ENCODE measurements at regions not wholly inside any gene's neighbourhood (a gene's known extent, or its start where the extent isn't known, plus 50 kb on each side); places are given as distances from the start of the nearest gene placed in this dataset.

DNA sequence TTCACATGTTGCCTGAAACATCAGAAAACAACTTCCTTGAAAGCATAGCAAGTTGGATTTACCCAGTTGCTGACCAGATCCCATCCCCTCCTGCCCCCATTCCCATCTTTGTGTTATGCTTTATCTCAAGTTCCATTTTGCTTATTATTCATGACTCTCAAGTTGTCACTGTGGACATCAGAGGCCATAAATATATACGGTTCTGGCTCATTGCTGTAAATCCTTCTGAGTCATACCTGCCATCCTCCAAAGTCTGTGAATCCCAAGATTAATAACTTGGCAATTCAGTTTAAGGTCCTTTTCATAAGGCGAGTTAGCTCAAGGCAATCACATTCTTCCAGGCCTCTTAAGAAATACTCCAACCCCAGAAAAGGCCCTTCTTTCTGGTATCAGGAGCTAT lies 126.2 kb upstream of the C2CD4B start:
- no peaks in the 10 kb centered on the region for H3K27me3 ChIP-seq (ENCODE audit: control insufficient read depth in 1 of 2, insufficient read depth in 2 of 2, low read length in 2 of 2)
- no peak overlapping the region for H3K4me3 ChIP-seq (ENCODE audit: low read length in 2 of 2)
- no peak overlapping the region for H3K9ac ChIP-seq (ENCODE audit: low read length in 2 of 2)
- H3K4me1 ChIP-seq (ENCODE audit: control insufficient read depth, insufficient read depth, low read length) = no peaks in the 10 kb centered on the region
- no peak overlapping the region for H3K27ac ChIP-seq (ENCODE audit: low read length)
- H3K36me3 ChIP-seq (ENCODE audit: control insufficient read depth in 2 of 2, insufficient read depth in 2 of 2, low read length in 2 of 2) = no peaks in the 10 kb centered on the region
- no peaks in the 10 kb centered on the region for H3K9me3 ChIP-seq (ENCODE audit: control insufficient read depth in 2 of 2, low read length in 2 of 2)

DNA sequence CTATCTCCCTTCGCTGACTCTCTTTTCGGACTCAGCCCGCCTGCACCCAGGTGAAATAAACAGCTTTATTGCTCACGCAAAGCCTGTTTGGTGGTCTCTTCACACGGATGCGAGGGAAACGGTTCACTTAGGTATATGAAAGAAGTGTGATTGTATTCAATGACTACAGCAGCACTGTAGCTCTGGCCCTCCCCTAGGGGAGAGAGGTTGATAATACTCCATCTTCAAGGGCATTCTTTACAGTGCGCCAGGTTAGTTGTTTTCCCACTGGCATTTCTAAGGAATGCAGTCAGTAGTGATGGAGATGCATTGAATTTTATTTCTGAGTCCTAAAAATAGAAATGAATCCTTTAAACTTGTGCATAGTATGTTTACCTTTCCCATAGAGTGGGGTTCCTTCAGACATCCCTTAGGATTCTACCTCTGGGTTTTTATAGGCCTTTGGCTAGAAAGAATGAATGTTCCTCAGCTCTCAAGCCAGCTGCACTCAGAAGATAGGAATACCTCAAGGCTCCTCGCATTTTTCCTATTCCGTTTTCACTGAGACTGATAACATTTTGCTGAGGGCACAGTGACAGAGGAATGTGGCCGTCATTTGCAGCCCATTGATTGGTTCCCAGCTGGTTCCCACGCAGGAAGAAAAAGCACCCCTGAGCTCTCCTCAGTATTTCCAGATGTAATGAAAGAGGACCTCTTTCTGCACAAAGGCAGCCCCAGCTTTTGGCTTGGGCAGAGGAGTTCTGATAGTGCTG lies 131.8 kb upstream of the C2CD4B start:
- H3K27me3 ChIP-seq (ENCODE audit: control insufficient read depth in 1 of 2, insufficient read depth in 2 of 2, low read length in 2 of 2) = no peaks in the 10 kb centered on the region
- H3K4me3 ChIP-seq (ENCODE audit: low read length in 2 of 2) = no peak overlapping the region

GRCh38 chr15:62297522-62297921 lies 132.4 kb upstream of the C2CD4B start:
- Histone ChIP-seq H3K36me3 (ENCODE audit: control insufficient read depth in 2 of 2, insufficient read depth in 2 of 2, low read length in 2 of 2) (no peaks in the 10 kb centered on the region), H3K27ac (ENCODE audit: low read length) (no peak overlapping the region), H3K27me3 (ENCODE audit: control insufficient read depth in 1 of 2, insufficient read depth in 2 of 2, low read length in 2 of 2) (no peaks in the 10 kb centered on the region), H3K9me3 (ENCODE audit: control insufficient read depth in 2 of 2, low read length in 2 of 2) (no peaks in the 10 kb centered on the region), H3K4me3 (ENCODE audit: low read length in 2 of 2) (no peak overlapping the region), H3K4me1 (ENCODE audit: control insufficient read depth, insufficient read depth, low read length) (no peaks in the 10 kb centered on the region), H3K9ac (ENCODE audit: low read length in 2 of 2) (no peak overlapping the region)

More for the DNA sequence above, 131.8 kb upstream of the C2CD4B start:
- no peak overlapping the region for H3K9ac ChIP-seq (ENCODE audit: low read length in 2 of 2)
- H3K27ac ChIP-seq (ENCODE audit: low read length) = no peak overlapping the region
- H3K4me1 ChIP-seq (ENCODE audit: control insufficient read depth, insufficient read depth, low read length) = no peaks in the 10 kb centered on the region
- H3K36me3 ChIP-seq (ENCODE audit: control insufficient read depth in 2 of 2, insufficient read depth in 2 of 2, low read length in 2 of 2) = no peaks in the 10 kb centered on the region
- H3K9me3 ChIP-seq (ENCODE audit: control insufficient read depth in 2 of 2, low read length in 2 of 2) = no peaks in the 10 kb centered on the region

GRCh38 chr15:62297933-62298332 lies 132.8 kb upstream of the C2CD4B start:
- Histone ChIP-seq H3K9ac (ENCODE audit: low read length in 2 of 2) (no peak overlapping the region), H3K27me3 (ENCODE audit: control insufficient read depth in 1 of 2, insufficient read depth in 2 of 2, low read length in 2 of 2) (no peaks in the 10 kb centered on the region), H3K9me3 (ENCODE audit: control insufficient read depth in 2 of 2, low read length in 2 of 2) (no peaks in the 10 kb centered on the region), H3K36me3 (ENCODE audit: control insufficient read depth in 2 of 2, insufficient read depth in 2 of 2, low read length in 2 of 2) (no peaks in the 10 kb centered on the region), H3K4me3 (ENCODE audit: low read length in 2 of 2) (no peak overlapping the region), H3K4me1 (ENCODE audit: control insufficient read depth, insufficient read depth, low read length) (no peaks in the 10 kb centered on the region), H3K27ac (ENCODE audit: low read length) (no peak overlapping the region)

DNA sequence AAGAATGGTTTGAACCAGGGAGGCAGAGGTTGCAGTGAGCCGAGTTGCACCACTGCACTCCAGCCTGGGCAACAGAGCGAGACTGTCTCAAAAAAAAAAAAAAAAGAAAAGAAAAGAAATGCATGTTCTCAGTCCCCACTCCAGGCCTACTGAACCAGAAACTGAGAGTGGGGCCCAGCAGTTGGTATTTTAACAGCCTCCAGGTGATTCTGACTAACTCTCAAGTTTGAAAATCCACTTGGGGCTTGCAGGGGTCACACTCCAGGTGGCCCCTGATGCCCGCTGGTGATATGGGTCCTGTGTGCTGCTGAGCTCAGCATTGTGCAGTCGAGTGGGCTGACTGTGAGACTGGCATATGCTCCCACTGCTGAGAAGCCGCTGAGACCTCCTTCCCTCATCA lies 133.7 kb upstream of the C2CD4B start:
- Histone ChIP-seq H3K4me1 (ENCODE audit: control insufficient read depth, insufficient read depth, low read length) (no peaks in the 10 kb centered on the region), H3K27ac (ENCODE audit: low read length) (no peak overlapping the region), H3K4me3 (ENCODE audit: low read length in 2 of 2) (no peak overlapping the region), H3K36me3 (ENCODE audit: control insufficient read depth in 2 of 2, insufficient read depth in 2 of 2, low read length in 2 of 2) (no peaks in the 10 kb centered on the region), H3K9me3 (ENCODE audit: control insufficient read depth in 2 of 2, low read length in 2 of 2) (no peaks in the 10 kb centered on the region), H3K27me3 (ENCODE audit: control insufficient read depth in 1 of 2, insufficient read depth in 2 of 2, low read length in 2 of 2) (no peaks in the 10 kb centered on the region), H3K9ac (ENCODE audit: low read length in 2 of 2) (no peak overlapping the region)

GRCh38 chr15:62299541-62299940 lies 134.5 kb upstream of the C2CD4B start:
- Histone ChIP-seq H3K27me3 (ENCODE audit: control insufficient read depth in 1 of 2, insufficient read depth in 2 of 2, low read length in 2 of 2) (no peaks in the 10 kb centered on the region), H3K36me3 (ENCODE audit: control insufficient read depth in 2 of 2, insufficient read depth in 2 of 2, low read length in 2 of 2) (no peaks in the 10 kb centered on the region), H3K9ac (ENCODE audit: low read length in 2 of 2) (no peak overlapping the region), H3K9me3 (ENCODE audit: control insufficient read depth in 2 of 2, low read length in 2 of 2) (no peaks in the 10 kb centered on the region), H3K4me1 (ENCODE audit: control insufficient read depth, insufficient read depth, low read length) (no peaks in the 10 kb centered on the region), H3K4me3 (ENCODE audit: low read length in 2 of 2) (no peak overlapping the region), H3K27ac (ENCODE audit: low read length) (no peak overlapping the region)

- no peak overlapping the region for H3K9ac ChIP-seq (ENCODE audit: low read length in 2 of 2)
- H3K4me3 ChIP-seq (ENCODE audit: low read length in 2 of 2) = no peak overlapping the region
- H3K27me3 ChIP-seq (ENCODE audit: control insufficient read depth in 1 of 2, insufficient read depth in 2 of 2, low read length in 2 of 2) = no peaks in the 10 kb centered on the region
- no peaks in the 10 kb centered on the region for H3K4me1 ChIP-seq (ENCODE audit: control insufficient read depth, insufficient read depth, low read length)
- H3K9me3 ChIP-seq (ENCODE audit: control insufficient read depth in 2 of 2, low read length in 2 of 2) = no peaks in the 10 kb centered on the region
- no peaks in the 10 kb centered on the region for H3K36me3 ChIP-seq (ENCODE audit: control insufficient read depth in 2 of 2, insufficient read depth in 2 of 2, low read length in 2 of 2)
- H3K27ac ChIP-seq (ENCODE audit: low read length) = no peak overlapping the region
Observed at GRCh38 chr15:62301993-62302675, 137.0 kb upstream of the C2CD4B start.

GRCh38 chr15:62306851-62307504 lies 141.9 kb upstream of the C2CD4B start:
- Histone ChIP-seq H3K4me1 (ENCODE audit: control insufficient read depth, insufficient read depth, low read length) (no peaks in the 10 kb centered on the region), H3K27me3 (ENCODE audit: control insufficient read depth in 1 of 2, insufficient read depth in 2 of 2, low read length in 2 of 2) (peaks cover 2% of the 10 kb centered on the region in 2 donors), H3K4me3 (ENCODE audit: low read length in 2 of 2) (no peak overlapping the region), H3K27ac (ENCODE audit: low read length) (no peak overlapping the region), H3K9me3 (ENCODE audit: control insufficient read depth in 2 of 2, low read length in 2 of 2) (no peaks in the 10 kb centered on the region), H3K9ac (ENCODE audit: low read length in 2 of 2) (no peak overlapping the region), H3K36me3 (ENCODE audit: control insufficient read depth in 2 of 2, insufficient read depth in 2 of 2, low read length in 2 of 2) (no peaks in the 10 kb centered on the region)

GRCh38 chr15:62307551-62307950 lies 142.5 kb upstream of the C2CD4B start:
- Histone ChIP-seq H3K9ac (ENCODE audit: low read length in 2 of 2) (no peak overlapping the region), H3K27me3 (ENCODE audit: control insufficient read depth in 1 of 2, insufficient read depth in 2 of 2, low read length in 2 of 2) (peaks cover 2% of the 10 kb centered on the region in 2 donors), H3K27ac (ENCODE audit: low read length) (no peak overlapping the region), H3K4me1 (ENCODE audit: control insufficient read depth, insufficient read depth, low read length) (no peaks in the 10 kb centered on the region), H3K4me3 (ENCODE audit: low read length in 2 of 2) (no peak overlapping the region), H3K9me3 (ENCODE audit: control insufficient read depth in 2 of 2, low read length in 2 of 2) (no peaks in the 10 kb centered on the region), H3K36me3 (ENCODE audit: control insufficient read depth in 2 of 2, insufficient read depth in 2 of 2, low read length in 2 of 2) (no peaks in the 10 kb centered on the region)

- H3K4me1 ChIP-seq (ENCODE audit: control insufficient read depth, insufficient read depth, low read length) = peaks cover 3% of the 10 kb centered on the region
- H3K4me3 ChIP-seq (ENCODE audit: low read length in 2 of 2) = no peak overlapping the region
- no peak overlapping the region for H3K9ac ChIP-seq (ENCODE audit: low read length in 2 of 2)
- H3K9me3 ChIP-seq (ENCODE audit: control insufficient read depth in 2 of 2, low read length in 2 of 2) = no peaks in the 10 kb centered on the region
- no peaks in the 10 kb centered on the region for H3K36me3 ChIP-seq (ENCODE audit: control insufficient read depth in 2 of 2, insufficient read depth in 2 of 2, low read length in 2 of 2)
- H3K27me3 ChIP-seq (ENCODE audit: control insufficient read depth in 1 of 2, insufficient read depth in 2 of 2, low read length in 2 of 2) = no peaks in the 10 kb centered on the region
- H3K27ac ChIP-seq (ENCODE audit: low read length) = no peak overlapping the region
Observed at GRCh38 chr15:62316413-62317060, 151.5 kb upstream of the C2CD4B start.

Measured in stomach smooth muscle (tissue), 2 donors.